ENCODE measurements at regions not wholly inside any gene's neighbourhood (a gene's known extent, or its start where the extent isn't known, plus 50 kb on each side); places are given as distances from the start of the nearest gene placed in this dataset.

DNA sequence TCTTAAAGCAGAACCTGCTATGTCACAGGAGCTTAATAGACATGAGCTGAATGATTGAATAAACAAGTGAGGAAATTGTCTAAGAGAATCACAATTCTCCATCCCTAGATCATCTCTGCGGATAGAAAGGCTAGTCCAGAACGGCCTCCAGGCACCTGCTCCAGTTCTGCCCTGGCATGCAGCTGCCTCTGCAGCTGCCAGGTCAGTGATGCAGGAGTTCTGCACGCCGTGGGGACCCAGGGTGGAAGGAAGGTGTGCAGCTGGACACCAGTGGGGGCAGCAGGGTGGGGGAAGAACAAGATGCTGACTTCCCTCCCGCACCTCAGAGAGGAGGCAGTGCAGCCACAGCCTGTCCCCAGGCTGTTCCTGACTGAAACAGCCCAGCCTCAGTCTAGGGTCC, 192.1 kb upstream of the NCAM1 start:
- CTCF ChIA-PET (ENCODE audit: partially characterized antibody) = interaction anchor here (1.2 to 1.3 kb wide), 3 partner anchors 26 to 480 kb away, joined by 3 read pairs; no protein-coding TSS in a partner anchor

More for the DNA sequence above, 192.1 kb upstream of the NCAM1 start:
- POLR2A ChIA-PET (ENCODE audit: partially characterized antibody) = no interaction called here
- Histone ChIP-seq H4K5ac (ENCODE audit: insufficient read length, low read depth, low read length) (no peak overlapping the region), H2AFZ (ENCODE audit: low read length) (no peak overlapping the region), H2BK12ac (ENCODE audit: low read depth, low read length) (no peak overlapping the region), H3K9ac (replicated peaks in 1 of 4; ENCODE audit: extremely low read depth in 1 of 4, low read depth in 3 of 4, low read length in 3 of 4) (no peak overlapping the region), H3K27ac (ENCODE audit: low read depth, low read length) (no peak overlapping the region), H3K18ac (ENCODE audit: extremely low read depth, low read length) (no peak overlapping the region), H3K4me2 (ENCODE audit: insufficient read depth in 1 of 2, low read depth in 2 of 2, low read length in 2 of 2) (no peak overlapping the region), H3K56ac (replicated peaks; ENCODE audit: insufficient read length, low read depth, low read length) (no peak overlapping the region), H2BK5ac (ENCODE audit: low read depth, low read length) (no peak overlapping the region), H3K23ac (ENCODE audit: insufficient read length) (no peak overlapping the region), H2AK5ac (ENCODE audit: low read depth, low read length) (no peak overlapping the region), H3K4me1 (replicated peaks in 1 of 4; ENCODE audit: control insufficient read depth in 3 of 4, insufficient read depth in 4 of 4, low read length in 3 of 4) (no peaks in the 10 kb centered on the region), H4K8ac (ENCODE audit: extremely low read depth, insufficient read depth, low read length) (no peak overlapping the region), H3K79me1 (ENCODE audit: low read depth, low read length) (no peaks in the 10 kb centered on the region), H4K20me1 (replicated peaks in 1 of 2; ENCODE audit: control insufficient read depth in 1 of 2, insufficient read depth in 2 of 2, low read length in 2 of 2) (no peaks in the 10 kb centered on the region), H2BK15ac (ENCODE audit: low read length) (no peak overlapping the region), H3K79me2 (ENCODE audit: control insufficient read depth in 1 of 2, insufficient read depth in 2 of 2, low read length in 2 of 2) (no peaks in the 10 kb centered on the region), H3K14ac (ENCODE audit: insufficient read length) (no peak overlapping the region), H3K4ac (replicated peaks; ENCODE audit: insufficient read length, low read depth, low read length) (no peak overlapping the region), H3K27me3 (replicated peaks in 1 of 4; ENCODE audit: control insufficient read depth in 3 of 4, extremely low read depth in 1 of 4, insufficient read depth in 3 of 4, low read length in 3 of 4) (no peaks in the 10 kb centered on the region), H3K23me2 (ENCODE audit: low read depth, low read length) (no peaks in the 10 kb centered on the region), H3K4me3 (ENCODE audit: extremely low read depth in 1 of 4, insufficient read depth in 2 of 4, low read depth in 3 of 4, low read length in 4 of 4) (no peak overlapping the region), H2BK20ac (ENCODE audit: low read length) (no peak overlapping the region), H3K36me3 (ENCODE audit: control insufficient read depth in 2 of 4, insufficient read depth in 4 of 4, low read length in 3 of 4) (no peaks in the 10 kb centered on the region), H2BK120ac (replicated peaks; ENCODE audit: low read depth, low read length) (no peak overlapping the region), H3K9me3 (ENCODE audit: insufficient read depth in 2 of 2, low read depth in 1 of 2, low read length in 1 of 2) (no peaks in the 10 kb centered on the region), H4K91ac (replicated peaks; ENCODE audit: insufficient read length, low read length) (no peak overlapping the region)
- whole genome bisulfite sequencing, 2 experiments (ENCODE audit: extremely low coverage in 1 of 2, insufficient coverage in 1 of 2, insufficient read length in 1 of 2, insufficient replicate concordance in 2 of 2, low coverage in 1 of 2, low lambda C conversion rate in 2 of 2, missing lambda C conversion rate in 1 of 2) = 89% methylated on average over 5 of the region's 5 CpGs; no CpG with 5 or more reads in 1 of the 2 experiments
- FAIRE-seq (no peak), DNase-seq (ENCODE audit: low read depth in 1 of 2, low spot score in 2 of 2) (no peak)
- no peak for TF ChIP-seq TAF1 (IDR thresholded peaks at IDR 0.05; ENCODE audit: low read depth, low read length)

All from H1 (cell line).